HG03103 (cell line): ENCODE measurements at regions not wholly inside any gene's neighbourhood (a gene's known extent, or its start where the extent isn't known, plus 50 kb on each side); places are given as distances from the start of the nearest gene placed in this dataset.
"Not testable (repeated sequence)": the region's sequence is repeated elsewhere in the genome, so short reads cannot be mapped to it uniquely, and the experiment has no call there.

Experiments used
- ATAC-seq: cut with Tn5 transposase; IDR thresholded peaks from one replicate; pipeline ENCODE4 v1.9.1; 2021; ENCODE audit warnings: low read depth; ENCODE audit not compliant: unreplicated experiment

DNA sequence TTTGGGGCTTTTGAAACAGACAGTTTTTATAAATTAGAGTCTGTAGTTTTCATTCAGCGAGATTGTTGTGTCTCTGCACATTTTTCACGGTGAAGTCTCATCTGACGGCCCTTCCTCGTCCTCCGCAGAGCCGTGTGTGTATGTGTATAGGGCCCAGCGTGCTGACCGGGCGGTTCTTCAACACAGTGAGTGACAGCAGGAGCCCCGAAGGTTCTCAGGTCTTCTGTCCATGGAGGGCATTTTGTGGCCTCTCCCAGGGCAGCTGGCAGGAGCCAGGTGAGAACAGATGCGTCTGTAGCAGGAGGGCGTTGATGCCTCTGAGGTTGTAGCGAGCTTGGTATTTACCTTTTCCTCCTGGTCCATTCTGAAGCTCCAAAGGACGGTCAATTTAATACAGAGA, 116.0 kb upstream of the LPCAT1 start:
- ATAC-seq = no peak

GRCh38 chr5:1638658-1639400, 115.1 kb upstream of the LPCAT1 start:
- ATAC-seq = no peak

- ATAC-seq = no peak
Observed at GRCh38 chr5:1637639-1638481, 114.1 kb upstream of the LPCAT1 start.

DNA sequence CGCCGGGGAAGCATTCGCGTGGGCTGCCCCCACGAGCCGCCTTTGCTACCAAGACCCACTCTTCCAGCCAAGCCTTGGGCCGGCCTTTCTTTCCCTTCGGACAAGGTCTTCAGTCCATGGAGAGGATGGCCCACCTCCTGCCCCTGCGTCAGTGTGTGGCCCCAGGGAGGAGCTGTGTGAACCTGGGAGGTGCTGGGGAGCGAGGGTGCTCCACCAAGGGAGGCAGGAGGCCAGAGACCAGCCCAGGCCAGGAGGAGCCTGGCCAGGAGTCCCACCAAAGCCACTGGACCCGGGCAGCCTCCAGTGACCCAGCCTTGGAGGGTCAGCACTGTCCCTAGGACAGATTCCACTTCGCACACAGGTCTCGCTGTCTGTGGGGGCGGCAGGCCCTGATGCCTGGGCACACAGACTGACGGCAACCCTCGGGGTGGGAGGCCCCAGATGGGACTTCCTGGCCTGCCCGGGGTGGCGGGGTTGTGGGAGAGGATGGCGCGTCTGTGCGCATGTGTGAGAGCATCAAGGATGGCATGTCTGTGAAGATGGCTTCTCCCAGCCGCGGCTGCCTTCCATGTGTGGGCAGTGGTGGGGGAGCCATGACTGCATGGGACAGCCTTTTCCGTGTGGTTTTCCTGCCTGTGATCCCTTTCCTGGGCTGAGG, 113.3 kb upstream of the LPCAT1 start:
- ATAC-seq = no peak

GRCh38 chr5:1636208-1636770, 112.5 kb upstream of the LPCAT1 start:
- ATAC-seq = not testable (repeated sequence)

- ATAC-seq = not testable (repeated sequence)
Observed at GRCh38 chr5:1635477-1635876, 111.7 kb upstream of the LPCAT1 start.

DNA sequence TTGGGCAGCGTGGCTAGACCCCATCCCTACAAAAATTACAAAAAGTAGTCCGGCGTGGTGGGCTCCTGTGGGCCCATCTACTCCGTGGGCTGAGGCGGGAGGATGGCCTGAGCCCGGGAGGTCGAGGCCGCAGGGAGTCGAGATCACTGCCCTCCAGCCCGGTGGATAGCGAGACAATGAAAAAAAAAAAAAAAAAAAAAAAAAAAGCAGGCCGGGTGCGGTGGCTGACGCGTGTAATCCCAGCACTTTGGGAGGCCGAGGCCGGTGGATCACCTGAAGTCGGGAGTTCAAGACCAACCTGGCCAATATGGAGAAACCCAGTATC, 110.5 kb upstream of the LPCAT1 start:
- no peak for ATAC-seq

- ATAC-seq = peak; percentile 88
Observed at GRCh38 chr5:1633605-1634336, 110.0 kb upstream of the LPCAT1 start.

DNA sequence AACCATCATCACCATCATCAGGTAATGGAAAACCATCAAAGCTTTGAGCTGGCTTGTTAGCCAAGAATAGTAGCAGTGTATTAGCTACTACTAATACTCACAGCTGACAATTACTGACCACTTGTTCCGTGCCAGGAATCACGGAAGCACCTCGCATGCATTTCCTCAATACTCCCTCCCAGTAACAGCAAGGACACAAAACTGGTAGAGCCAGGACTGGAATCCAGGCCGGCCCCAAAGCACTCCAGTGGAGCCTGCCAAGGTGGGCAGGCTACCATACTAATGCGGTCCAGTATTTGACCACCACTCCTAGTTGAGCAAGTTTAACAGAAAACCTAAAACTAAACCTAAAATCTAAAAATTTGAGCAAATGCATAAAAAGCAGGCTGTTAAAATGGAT, 107.2 kb upstream of the LPCAT1 start:
- ATAC-seq = not testable (repeated sequence)

- ATAC-seq = not testable (repeated sequence)
Observed at GRCh38 chr5:1626397-1626796, 102.6 kb upstream of the LPCAT1 start.

DNA sequence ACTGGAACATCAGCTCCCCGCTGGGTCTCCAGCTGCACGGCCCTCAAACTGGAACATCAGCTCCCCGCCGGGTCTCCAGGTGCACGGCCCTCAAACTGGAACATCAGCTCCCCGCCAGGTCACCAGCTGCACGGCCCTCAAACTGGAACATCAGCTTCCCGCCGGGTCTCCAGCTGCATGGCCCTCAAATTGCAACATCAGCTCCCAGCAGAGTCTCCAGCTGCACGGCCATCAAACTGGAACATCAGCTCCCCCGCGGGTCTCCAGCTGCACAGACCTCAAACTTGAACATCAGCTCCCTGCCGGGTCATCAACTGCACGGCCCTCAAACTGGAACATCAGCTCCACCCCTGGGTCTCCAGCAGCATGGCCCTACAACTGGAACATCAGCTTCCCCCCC, 95.8 kb upstream of the LPCAT1 start:
- ATAC-seq = not testable (repeated sequence)

DNA sequence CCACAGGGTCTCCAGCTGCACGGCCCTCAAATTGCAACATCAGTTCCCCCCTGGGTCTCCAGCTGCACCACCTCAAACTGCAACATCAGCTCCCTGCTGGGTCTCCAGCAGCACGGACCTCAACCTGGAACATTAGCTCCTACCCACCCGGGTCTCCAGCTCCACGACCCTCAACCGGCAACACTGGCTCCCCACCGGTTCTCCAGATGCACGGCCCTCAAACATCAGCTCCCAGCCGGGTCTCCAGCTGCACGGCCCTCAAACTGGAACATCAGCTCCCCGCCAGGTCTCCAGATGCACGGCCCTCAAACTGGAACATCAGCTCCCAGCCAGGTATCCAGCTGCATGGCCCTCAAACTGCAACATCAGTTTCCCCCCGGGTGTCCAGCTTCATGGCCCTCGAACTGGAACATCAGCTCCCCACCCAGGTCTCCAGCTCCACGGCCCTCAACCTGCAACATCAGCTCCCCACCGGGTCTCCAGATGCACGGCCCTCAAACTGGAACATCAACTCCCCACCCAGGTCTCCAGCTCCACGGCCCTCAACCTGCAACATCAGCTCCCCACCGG, 94.6 kb upstream of the LPCAT1 start:
- ATAC-seq = not testable (repeated sequence)

DNA sequence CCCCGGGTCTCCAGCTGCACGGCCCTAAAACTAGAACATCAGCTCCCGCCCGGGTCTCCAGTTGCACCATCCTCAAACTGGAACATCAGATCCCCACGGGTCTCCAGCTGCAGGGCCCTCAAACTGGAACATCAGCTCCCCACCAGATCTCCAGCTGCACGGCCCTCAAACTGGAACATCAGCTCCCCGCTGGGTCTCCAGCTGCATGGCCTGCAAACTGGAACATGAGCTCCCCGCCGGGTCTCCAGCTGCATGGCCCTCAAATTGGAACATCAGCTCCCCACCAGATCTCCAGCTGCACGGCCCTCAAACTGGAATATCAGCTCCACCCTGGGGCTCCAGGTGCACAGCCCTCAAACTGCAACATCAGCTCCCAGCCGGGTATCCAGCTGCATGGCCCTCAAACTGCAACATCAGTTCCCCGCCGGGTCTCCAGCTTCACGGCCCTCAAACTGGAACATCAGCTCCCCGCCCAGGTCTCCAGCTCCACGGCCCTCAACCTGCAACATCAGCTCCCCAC, 93.5 kb upstream of the LPCAT1 start:
- ATAC-seq = not testable (repeated sequence)

DNA sequence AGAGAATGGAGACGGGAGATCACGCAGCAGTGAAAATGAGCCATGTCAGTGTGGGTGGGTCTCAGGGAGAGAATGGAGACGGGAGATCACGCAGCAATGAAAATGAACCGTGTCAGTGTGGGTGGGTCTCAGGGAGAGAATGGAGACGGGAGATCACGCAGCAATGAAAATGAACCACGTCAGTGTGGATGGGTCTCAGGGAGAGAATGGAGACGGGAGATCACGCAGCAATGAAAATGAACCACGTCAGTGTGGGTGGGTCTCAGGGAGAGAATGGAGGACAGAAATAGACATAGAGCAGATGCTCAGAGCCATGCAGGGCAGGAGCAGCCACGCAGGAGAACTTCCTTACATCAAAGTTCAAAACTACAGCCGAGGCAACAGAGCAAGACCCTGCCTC, 89.8 kb upstream of the LPCAT1 start:
- ATAC-seq = not testable (repeated sequence)

- ATAC-seq = not testable (repeated sequence)
Observed at GRCh38 chr5:1610526-1610925, 86.8 kb upstream of the LPCAT1 start.

DNA sequence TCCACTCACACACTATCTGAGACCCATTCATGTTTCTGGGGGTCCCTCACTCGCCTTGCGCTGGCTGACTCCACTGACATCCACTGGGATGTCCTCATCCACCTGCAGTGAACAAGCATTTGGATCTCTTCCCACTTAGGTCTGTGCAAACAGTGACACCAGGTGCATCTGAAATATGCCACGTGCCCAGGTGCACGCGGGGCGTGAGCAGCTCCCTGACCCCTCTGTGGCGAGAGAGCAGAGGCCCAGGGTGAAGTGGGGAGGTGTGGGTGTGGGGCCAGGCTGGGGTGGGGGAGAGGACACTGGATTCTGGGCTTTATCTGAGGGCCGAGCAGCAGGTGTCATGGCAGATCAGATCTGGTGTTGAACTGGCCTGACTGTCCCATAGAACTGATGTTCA, 85.4 kb upstream of the LPCAT1 start:
- ATAC-seq = not testable (repeated sequence)

DNA sequence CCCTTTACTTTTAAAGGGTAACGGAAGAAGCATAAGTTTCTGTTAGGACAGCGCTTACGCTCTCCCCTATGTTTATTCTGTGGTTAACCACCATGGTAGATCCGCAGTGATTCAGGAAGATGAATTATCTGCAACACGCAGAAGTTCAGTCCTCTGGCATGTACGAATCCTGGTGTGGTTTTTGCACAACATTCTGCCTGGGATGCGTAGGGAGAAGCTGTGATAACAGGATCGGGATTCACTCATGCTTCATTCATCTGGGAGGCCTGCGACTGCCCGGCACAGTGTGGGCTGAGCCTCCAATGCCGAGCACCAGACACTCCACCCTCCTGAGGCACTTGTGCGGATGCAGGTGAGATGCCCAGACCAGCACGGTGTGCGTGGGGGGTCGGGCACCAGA, 84.6 kb upstream of the LPCAT1 start:
- not testable (repeated sequence) for ATAC-seq

GRCh38 chr5:1606951-1607350, 83.2 kb upstream of the LPCAT1 start:
- not testable (repeated sequence) for ATAC-seq

GRCh38 chr5:1603916-1604315, 80.2 kb upstream of the LPCAT1 start:
- not testable (repeated sequence) for ATAC-seq

DNA sequence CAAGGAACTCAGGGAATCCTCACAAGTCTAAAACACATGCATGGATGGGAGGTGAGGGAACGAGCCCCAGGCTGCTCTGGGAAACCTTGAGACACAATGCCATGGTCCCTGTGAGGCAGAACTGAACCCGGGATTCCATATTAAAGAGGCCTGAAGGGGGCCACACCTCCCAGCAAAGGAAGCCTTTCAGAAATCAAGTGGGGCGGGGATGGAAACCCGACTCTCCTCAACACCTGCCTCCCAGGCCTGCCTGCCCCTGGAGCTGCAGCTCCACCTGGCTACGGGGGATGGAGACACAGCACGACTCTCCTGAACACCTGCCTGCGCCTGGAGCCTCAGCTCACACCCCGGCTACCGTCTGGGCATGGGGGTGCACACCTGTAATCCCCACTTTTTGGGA, 77.8 kb upstream of the LPCAT1 start:
- not testable (repeated sequence) for ATAC-seq
